Ectodermal cell (in vitro differentiated cells): ENCODE measurements at regions not wholly inside any gene's neighbourhood (a gene's known extent, or its start where the extent isn't known, plus 50 kb on each side); places are given as distances from the start of the nearest gene placed in this dataset.

ENCODE experiments used
- H3K27ac ChIP-seq: 2 replicates; pipeline ENCODE4 v1.7.0; 2013; ENCODE audit warnings: mild to moderate bottlenecking, low read depth, low read length; ENCODE audit not compliant: insufficient read depth, poor library complexity, severe bottlenecking
- H3K27me3 ChIP-seq: 2 replicates; pipeline ENCODE4 v1.7.0; 2013; ENCODE audit warnings: mild to moderate bottlenecking, low read length; ENCODE audit not compliant: insufficient read depth, control insufficient read depth, poor library complexity, severe bottlenecking
- H3K36me3 ChIP-seq: one replicate; pipeline ENCODE4 v1.7.0; 2013; ENCODE audit warnings: low read length; ENCODE audit not compliant: control insufficient read depth, insufficient read depth
- H3K4me1 ChIP-seq: one replicate; pipeline ENCODE4 v1.7.0; 2013; ENCODE audit warnings: low read length; ENCODE audit not compliant: control insufficient read depth, insufficient read depth
- H3K4me3 ChIP-seq: 2 replicates; pipeline ENCODE4 v1.7.0; 2013; ENCODE audit warnings: low read depth, low read length, control low read depth; ENCODE audit not compliant: insufficient read depth
- H3K9me3 ChIP-seq: 2 replicates; pipeline ENCODE4 v1.7.0; 2013; ENCODE audit warnings: mild to moderate bottlenecking, low read length, moderate library complexity; ENCODE audit not compliant: control insufficient read depth
- WGBS, 2 experiments: methylation state at CpG; one replicate each; pipeline ENCODE4 v1.1.7; 2013; ENCODE audit warnings: missing lambda C conversion rate in 2 of 2; 5-methylcytosine and 5-hydroxymethylcytosine counted together

DNA sequence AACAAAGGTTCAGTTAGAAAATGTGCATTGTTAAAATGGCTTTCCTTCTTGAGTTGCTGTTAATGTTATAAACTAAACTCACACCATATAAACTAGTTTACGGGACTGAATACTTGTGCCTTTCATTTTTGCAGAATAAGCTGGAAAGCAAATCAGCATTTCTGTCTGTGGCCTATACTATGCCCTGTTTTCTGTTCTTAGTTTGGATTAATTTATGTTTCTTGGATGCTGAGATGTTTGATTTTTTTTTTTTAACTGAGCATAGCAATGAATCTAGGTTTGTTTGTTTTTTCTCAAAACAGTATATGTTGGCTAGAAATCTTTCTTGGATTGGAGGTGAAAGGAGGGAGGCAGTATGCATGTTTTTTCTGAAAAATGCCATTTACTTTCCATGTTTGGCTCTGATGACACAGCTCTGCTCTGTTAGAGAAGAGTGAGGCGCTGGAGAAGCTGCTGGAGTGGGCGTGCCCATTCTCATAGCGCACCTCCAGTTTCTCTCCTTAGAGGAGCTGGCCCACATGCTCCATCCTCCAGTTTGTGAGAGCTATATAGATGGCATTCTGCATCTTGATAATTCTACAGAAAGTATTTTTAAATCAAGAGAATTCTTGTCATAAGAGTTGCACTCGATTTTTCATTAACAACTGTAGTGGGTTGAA lies 423.6 kb upstream of the TPM1 start:
- Histone ChIP-seq H3K4me3 (no peak overlapping the region), H3K27me3 (no peaks in the 10 kb centered on the region), H3K9me3 (no peaks in the 10 kb centered on the region), H3K36me3 (no peaks in the 10 kb centered on the region), H3K27ac (no peak overlapping the region), H3K4me1 (no peaks in the 10 kb centered on the region)
- 96 to 97% methylated on average over 5 of the region's 5 CpGs for WGBS, 2 experiments

DNA sequence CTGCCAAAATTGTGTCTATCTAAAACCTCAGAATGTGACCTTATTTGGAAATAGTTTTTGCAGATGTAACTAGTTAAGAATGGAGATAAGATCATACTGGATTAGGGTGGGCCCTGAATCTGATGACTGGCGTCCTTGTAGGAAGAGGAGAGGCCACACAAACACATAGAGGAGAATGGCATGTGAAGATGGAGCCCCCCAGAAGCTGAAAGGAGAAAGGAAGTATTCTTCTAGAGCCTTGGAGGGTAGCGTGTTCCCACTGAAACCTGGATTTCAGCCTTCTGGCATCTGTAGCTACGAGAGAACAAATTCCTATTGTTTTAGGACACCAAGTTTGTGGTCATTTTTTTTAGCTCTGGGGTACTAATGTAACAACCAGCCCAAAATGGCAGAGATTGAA lies 423.0 kb upstream of the TPM1 start:
- Histone ChIP-seq H3K27me3 (no peaks in the 10 kb centered on the region), H3K36me3 (no peaks in the 10 kb centered on the region), H3K4me3 (no peak overlapping the region), H3K27ac (no peak overlapping the region), H3K9me3 (no peaks in the 10 kb centered on the region), H3K4me1 (no peaks in the 10 kb centered on the region)
- 91 to 93% methylated on average over 3 of the region's 3 CpGs for WGBS, 2 experiments

DNA sequence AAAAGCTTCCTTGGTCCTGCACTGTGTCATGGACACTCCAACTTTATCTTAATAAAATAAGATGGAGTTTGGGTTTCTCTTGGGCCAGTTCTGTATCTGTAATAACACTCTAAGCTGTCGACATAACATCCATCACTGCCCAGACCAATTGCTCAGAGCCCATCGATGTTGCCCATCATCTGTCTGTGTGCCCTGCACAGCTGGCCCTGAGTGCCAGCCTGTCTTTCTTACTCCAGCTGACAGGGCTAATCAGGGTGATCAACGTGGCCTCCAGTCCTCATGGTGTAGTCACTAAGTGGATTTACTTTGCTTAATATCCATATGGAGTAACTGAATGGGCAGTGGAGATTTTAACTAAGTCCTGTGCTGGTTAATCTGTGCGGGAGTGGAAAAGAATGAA lies 419.8 kb upstream of the TPM1 start:
- 88 to 93% methylated on average over 4 of the region's 4 CpGs for WGBS, 2 experiments
- Histone ChIP-seq H3K4me1 (no peaks in the 10 kb centered on the region), H3K27me3 (no peaks in the 10 kb centered on the region), H3K27ac (no peak overlapping the region), H3K9me3 (no peaks in the 10 kb centered on the region), H3K36me3 (no peaks in the 10 kb centered on the region), H3K4me3 (no peak overlapping the region)

DNA sequence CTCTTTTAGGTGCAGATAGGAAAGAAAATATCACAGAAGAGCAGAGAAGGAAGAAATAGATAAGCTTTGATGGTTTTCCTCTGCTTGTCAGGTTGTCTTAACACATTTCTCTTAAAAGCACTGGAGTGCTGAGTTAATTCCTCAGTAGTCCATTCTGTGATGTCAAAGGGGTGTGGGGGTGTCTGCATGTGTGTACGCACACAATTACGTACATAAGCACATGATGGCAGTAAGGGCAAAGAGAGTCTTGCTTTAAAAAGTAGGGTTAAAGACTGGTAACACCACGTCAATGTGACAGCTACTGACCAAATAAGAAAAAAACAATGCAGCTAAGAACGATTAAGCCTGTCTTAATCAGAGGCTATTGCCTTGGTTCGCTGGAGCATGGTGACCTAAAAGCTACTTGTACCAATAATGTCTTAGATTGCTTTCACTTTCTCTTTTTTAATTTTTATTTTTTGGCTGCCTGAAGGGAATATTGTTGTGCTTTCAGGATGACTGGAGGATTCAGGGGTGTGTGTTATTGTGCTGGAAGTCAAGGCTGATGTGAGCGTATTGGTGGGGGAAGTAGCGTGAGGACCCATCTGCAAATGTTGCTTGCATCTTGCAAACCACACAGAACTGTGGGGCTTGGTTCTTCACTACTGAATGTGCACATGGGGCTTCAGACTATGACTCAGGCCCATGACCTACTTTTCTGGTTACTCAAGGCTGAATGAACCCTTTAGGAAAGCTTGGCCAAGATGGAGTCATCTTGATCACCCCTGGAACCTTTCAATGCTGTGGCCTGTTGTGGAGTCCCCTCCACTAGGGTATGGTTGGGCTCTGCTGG lies 417.8 kb upstream of the TPM1 start:
- Histone ChIP-seq H3K9me3 (no peaks in the 10 kb centered on the region), H3K27ac (no peak overlapping the region), H3K36me3 (no peaks in the 10 kb centered on the region), H3K27me3 (no peaks in the 10 kb centered on the region), H3K4me3 (no peak overlapping the region), H3K4me1 (no peaks in the 10 kb centered on the region)
- WGBS, 2 experiments, result 80 to 82% methylated on average over 7 of the region's 7 CpGs

DNA sequence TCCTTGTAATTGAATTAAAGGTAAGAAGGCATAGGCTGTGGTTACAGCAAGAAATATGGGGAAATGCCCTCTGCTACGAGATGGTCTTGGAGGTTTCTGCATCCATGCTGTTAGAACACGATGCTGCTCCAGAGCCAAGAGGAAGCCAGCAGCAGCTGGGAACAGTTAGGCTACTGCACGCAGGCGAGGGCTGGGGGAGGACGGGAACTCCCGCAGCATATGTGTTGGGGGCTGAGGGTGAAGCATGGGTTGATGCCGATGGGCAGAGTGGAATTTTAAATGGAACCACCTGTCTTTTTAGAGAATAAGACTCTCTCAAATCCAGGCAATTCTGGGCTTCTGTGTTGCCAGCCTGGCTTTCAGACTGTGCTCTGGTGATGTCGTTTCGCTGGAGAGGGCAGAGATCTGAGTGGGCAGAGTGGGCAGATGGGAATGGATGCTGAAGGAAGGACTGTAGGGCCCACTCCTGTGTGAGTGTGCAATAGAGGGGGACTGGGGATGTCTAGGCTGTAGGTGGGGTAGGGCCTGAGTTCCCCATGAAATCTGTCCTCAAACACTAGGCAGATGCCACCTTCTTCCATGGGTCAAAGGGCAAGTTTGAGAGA lies 417.0 kb upstream of the TPM1 start:
- H3K36me3 ChIP-seq, result no peaks in the 10 kb centered on the region
- WGBS, 2 experiments, result 83 to 85% methylated on average over 9 of the region's 9 CpGs

DNA sequence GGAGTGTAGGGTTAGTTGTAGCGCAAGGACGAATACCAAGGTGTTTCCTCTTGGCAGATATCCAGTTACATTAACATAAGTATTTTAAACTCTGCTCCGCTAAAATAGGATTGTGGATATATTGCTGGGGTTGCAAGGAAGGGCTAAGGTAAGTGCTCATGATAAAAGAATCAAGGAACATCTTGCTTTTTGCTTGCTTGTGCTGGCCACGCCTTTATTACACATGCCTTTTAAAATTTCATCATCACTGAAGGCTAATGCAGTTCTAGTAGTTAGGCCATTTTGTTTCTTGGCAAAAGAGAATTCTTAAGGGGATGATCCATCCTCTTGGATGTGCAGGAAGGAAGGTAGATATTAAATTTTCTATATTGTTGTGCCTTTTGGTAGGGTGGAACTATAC lies 415.6 kb upstream of the TPM1 start:
- 98 to 100% methylated on average over 2 to 4 of the region's 4 CpGs for WGBS, 2 experiments
- no peak overlapping the region for H3K27ac ChIP-seq
- H3K4me1 ChIP-seq, result no peaks in the 10 kb centered on the region
- H3K27me3 ChIP-seq, result no peaks in the 10 kb centered on the region
- H3K9me3 ChIP-seq, result no peaks in the 10 kb centered on the region
- no peak overlapping the region for H3K4me3 ChIP-seq
- H3K36me3 ChIP-seq, result no peaks in the 10 kb centered on the region

More for the DNA sequence above, 417.0 kb upstream of the TPM1 start:
- no peak overlapping the region for H3K4me3 ChIP-seq
- H3K4me1 ChIP-seq, result no peaks in the 10 kb centered on the region
- H3K27ac ChIP-seq, result no peak overlapping the region
- no peaks in the 10 kb centered on the region for H3K9me3 ChIP-seq
- H3K27me3 ChIP-seq, result no peaks in the 10 kb centered on the region

DNA sequence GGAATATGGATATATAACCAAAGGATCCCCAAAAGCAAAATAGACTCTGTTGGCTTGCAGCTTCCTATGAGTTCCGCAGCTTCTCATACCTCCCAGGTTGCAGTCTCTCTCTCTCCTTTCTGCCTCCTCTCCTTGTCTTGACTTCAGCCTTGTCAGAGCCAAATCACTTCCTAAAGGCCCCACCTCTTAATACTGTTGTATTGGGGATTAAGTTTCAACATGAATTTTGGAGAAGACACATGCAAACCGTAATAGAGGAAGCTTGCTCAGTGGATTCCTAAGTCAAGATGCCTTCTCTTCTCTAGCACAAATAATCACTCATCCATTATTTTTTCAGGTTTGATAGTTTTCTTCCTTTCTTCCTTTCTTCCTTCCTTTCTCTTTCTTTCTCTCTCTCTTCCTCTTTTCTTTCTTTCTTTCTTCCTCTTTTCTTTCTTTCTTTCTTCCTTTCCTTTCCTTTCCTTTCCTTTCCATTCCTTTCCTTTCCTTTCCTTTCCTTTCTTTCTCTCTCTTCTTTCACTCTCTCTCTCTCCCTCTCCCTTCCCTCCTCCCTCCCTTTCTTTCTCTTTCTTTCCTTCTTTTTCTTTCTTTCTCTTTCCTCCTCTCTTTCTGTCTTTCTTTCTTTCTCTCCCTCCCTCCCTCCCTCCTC lies 411.3 kb upstream of the TPM1 start:
- Histone ChIP-seq H3K27me3 (no peaks in the 10 kb centered on the region), H3K4me1 (no peaks in the 10 kb centered on the region), H3K4me3 (no peak overlapping the region), H3K9me3 (no peaks in the 10 kb centered on the region), H3K27ac (no peak overlapping the region), H3K36me3 (no peaks in the 10 kb centered on the region)
- WGBS, 2 experiments, result 94 to 98% methylated on average over 2 of the region's 2 CpGs

DNA sequence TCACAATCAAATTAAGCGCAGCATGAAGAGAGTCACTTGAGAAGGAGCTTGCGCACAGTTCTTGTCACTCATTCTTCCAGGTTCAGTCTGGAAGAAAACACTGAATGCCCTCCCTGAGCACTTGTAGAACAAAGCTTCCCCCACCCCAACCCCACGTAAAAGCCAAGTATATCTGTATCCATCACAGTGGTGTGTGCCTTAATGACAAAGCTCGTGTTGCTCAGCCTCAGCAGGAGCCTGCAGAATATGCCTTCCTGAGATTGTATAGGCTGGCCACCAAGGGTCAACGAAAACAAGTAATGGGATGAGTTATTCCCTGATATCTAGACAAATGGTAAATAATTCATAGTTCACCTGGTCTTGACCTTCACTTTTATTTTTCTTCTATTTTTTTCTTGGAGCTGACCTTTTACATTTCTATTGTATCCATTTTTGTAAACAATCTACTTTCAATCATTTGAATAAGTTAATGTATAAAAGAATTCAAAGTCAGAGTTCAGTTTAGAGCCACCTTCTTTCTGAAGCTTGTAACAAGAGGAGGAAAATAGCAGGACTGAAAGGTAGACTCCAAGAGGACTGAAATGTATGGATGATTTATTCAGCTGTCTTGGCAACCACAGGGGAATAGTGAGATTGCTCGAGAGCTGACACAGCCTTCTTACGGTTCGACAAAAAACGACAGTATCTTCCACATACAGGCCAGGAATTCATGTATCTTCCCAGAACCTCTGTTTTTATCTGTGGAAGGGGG lies 405.5 kb upstream of the TPM1 start:
- no peak overlapping the region for H3K4me3 ChIP-seq
- peaks cover 4% of the 10 kb centered on the region for H3K4me1 ChIP-seq
- H3K27me3 ChIP-seq, result no peaks in the 10 kb centered on the region
- WGBS, 2 experiments, result 81 to 84% methylated on average over 8 of the region's 9 CpGs
- H3K36me3 ChIP-seq, result no peaks in the 10 kb centered on the region
- H3K9me3 ChIP-seq, result no peaks in the 10 kb centered on the region
- no peak overlapping the region for H3K27ac ChIP-seq

DNA sequence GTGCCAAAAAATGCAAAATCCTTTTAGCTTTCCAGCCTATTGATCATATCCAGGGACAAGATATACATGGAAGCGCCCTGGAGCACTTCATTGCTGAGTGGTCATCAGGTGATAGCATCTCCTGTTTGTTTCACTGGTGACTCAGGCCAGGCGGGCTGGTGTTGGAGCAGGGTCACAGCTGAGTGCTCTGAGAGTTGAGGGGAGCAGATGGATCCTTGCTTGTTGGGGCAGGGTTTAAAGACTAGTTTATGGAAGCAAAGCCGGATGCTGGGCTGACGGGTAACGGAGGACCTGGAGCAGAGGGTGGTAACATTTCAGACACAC lies 405.0 kb upstream of the TPM1 start:
- Histone ChIP-seq H3K4me3 (no peak overlapping the region), H3K27ac (no peak overlapping the region)
- 78 to 79% methylated on average over 5 of the region's 5 CpGs for WGBS, 2 experiments

More for the DNA sequence above, 405.0 kb upstream of the TPM1 start:
- peaks cover 4% of the 10 kb centered on the region for H3K4me1 ChIP-seq
- no peaks in the 10 kb centered on the region for H3K27me3 ChIP-seq
- H3K36me3 ChIP-seq, result no peaks in the 10 kb centered on the region
- H3K9me3 ChIP-seq, result no peaks in the 10 kb centered on the region
